GM12891 (cell line): ENCODE measurements at regions not wholly inside any gene's neighbourhood (a gene's known extent, or its start where the extent isn't known, plus 50 kb on each side); places are given as distances from the start of the nearest gene placed in this dataset.

ENCODE experiments used
- DNase-seq: peaks from one replicate; pipeline ENCODE4 v3.0.0; 2011; ENCODE audit warnings: low spot score; ENCODE audit not compliant: insufficient read length
- FAIRE-seq: peaks from 2 replicates; lab custom pipeline; 2011; peaks lifted over from hg19 to GRCh38; lab: Jason Lieb, UNC
- PAX5 ChIP-seq: IDR thresholded peaks from 2 replicates; pipeline ENCODE4 v1.6.1; 2011; ENCODE audit warnings: low read length, moderate library complexity, mild to moderate bottlenecking; ENCODE audit not compliant: insufficient read depth, severe bottlenecking
- POLR2A ChIP-seq: IDR thresholded peaks from 2 replicates; pipeline ENCODE4 v1.6.1; 2011; ENCODE audit warnings: low read depth, low read length, control low read depth
- POLR2AphosphoS5 ChIP-seq: IDR thresholded peaks from 2 replicates; pipeline ENCODE4 v1.6.1; 2011; ENCODE audit warnings: low read depth, low read length, control low read depth
- POU2F2 ChIP-seq: IDR thresholded peaks from 2 replicates; pipeline ENCODE4 v1.6.1; 2011; ENCODE audit warnings: low read depth, mild to moderate bottlenecking, control low read depth, low read length, moderate library complexity
- SPI1 ChIP-seq: IDR thresholded peaks from 2 replicates; pipeline ENCODE4 v1.6.1; 2011; ENCODE audit warnings: low read depth, low read length, control low read depth
- TAF1 ChIP-seq: IDR thresholded peaks from 2 replicates; pipeline ENCODE4 v1.6.1; 2011; ENCODE audit warnings: low read depth, low read length, control low read depth

GRCh38 chr4:122973465-122973864 lies 51.1 kb upstream of the NUDT6 start:
- DNase-seq = no peak
- TF ChIP-seq POLR2AphosphoS5 (no peak), TAF1 (no peak), POU2F2 (no peak), PAX5 (no peak), SPI1 (no peak), POLR2A (no peak)
- no peak for FAIRE-seq

GRCh38 chr4:122976111-122976510 lies 53.7 kb upstream of the NUDT6 start:
- FAIRE-seq (no peak), DNase-seq (no peak)
- TF ChIP-seq SPI1 = no peak
- no peak for TF ChIP-seq PAX5
- TF ChIP-seq POLR2AphosphoS5 = no peak
- no peak for TF ChIP-seq POU2F2
- TF ChIP-seq POLR2A = no peak

GRCh38 chr4:122977103-122977502 lies 54.7 kb upstream of the NUDT6 start:
- TF ChIP-seq TAF1 (no peak), PAX5 (no peak), POLR2AphosphoS5 (no peak), POLR2A (no peak), POU2F2 (no peak), SPI1 (no peak)
- FAIRE-seq (no peak), DNase-seq (no peak)

- no peak for DNase-seq
- TF ChIP-seq PAX5 (no peak), TAF1 (no peak), POLR2A (no peak), POLR2AphosphoS5 (no peak), POU2F2 (no peak), SPI1 (no peak)
- no peak for FAIRE-seq
Observed at GRCh38 chr4:122978109-122978508, 55.7 kb upstream of the NUDT6 start.

GRCh38 chr4:122978789-122979188 lies 56.4 kb upstream of the NUDT6 start:
- no peak for DNase-seq
- FAIRE-seq = no peak
- no peak for TF ChIP-seq SPI1
- TF ChIP-seq POLR2A = no peak
- no peak for TF ChIP-seq PAX5
- no peak for TF ChIP-seq POU2F2
- no peak for TF ChIP-seq TAF1
- TF ChIP-seq POLR2AphosphoS5 = no peak

- TF ChIP-seq SPI1 = no peak
- TF ChIP-seq PAX5 = no peak
- TF ChIP-seq POLR2A = no peak
- TF ChIP-seq POU2F2 = no peak
- TF ChIP-seq TAF1 = no peak
- TF ChIP-seq POLR2AphosphoS5 = no peak
- FAIRE-seq (no peak), DNase-seq (no peak)
Observed at GRCh38 chr4:122980860-122981259, 58.5 kb upstream of the NUDT6 start.

- FAIRE-seq (no peak), DNase-seq (no peak)
- no peak for TF ChIP-seq POU2F2
- no peak for TF ChIP-seq SPI1
- no peak for TF ChIP-seq PAX5
- no peak for TF ChIP-seq TAF1
- no peak for TF ChIP-seq POLR2AphosphoS5
- no peak for TF ChIP-seq POLR2A
Observed at GRCh38 chr4:122988696-122989095, 66.3 kb upstream of the NUDT6 start.

- no peak for TF ChIP-seq POU2F2
- TF ChIP-seq POLR2AphosphoS5 = no peak
- no peak for TF ChIP-seq PAX5
- no peak for TF ChIP-seq SPI1
- no peak for TF ChIP-seq TAF1
- no peak for TF ChIP-seq POLR2A
- FAIRE-seq (no peak), DNase-seq (no peak)
Observed at GRCh38 chr4:122990891-122991290, 68.5 kb upstream of the NUDT6 start.

- DNase-seq (no peak), FAIRE-seq (no peak)
- no peak for TF ChIP-seq TAF1
- TF ChIP-seq POLR2A = no peak
- TF ChIP-seq POU2F2 = no peak
- TF ChIP-seq SPI1 = no peak
- TF ChIP-seq POLR2AphosphoS5 = no peak
- no peak for TF ChIP-seq PAX5
Observed at GRCh38 chr4:122992057-122992456, 69.7 kb upstream of the NUDT6 start.

GRCh38 chr4:122992641-122993040 lies 70.2 kb upstream of the NUDT6 start:
- DNase-seq (no peak), FAIRE-seq (no peak)
- TF ChIP-seq SPI1 = no peak
- TF ChIP-seq POU2F2 = no peak
- no peak for TF ChIP-seq PAX5
- no peak for TF ChIP-seq POLR2AphosphoS5
- no peak for TF ChIP-seq POLR2A
- no peak for TF ChIP-seq TAF1
